Ovary (tissue), 7 donors: ENCODE measurements at regions not wholly inside any gene's neighbourhood (a gene's known extent, or its start where the extent isn't known, plus 50 kb on each side); places are given as distances from the start of the nearest gene placed in this dataset.

Experiments
- DNase-seq, 5 donors: peaks; one replicate each; pipeline ENCODE4 v3.0.0-alpha.2; 2019 to 2020
- H3K27ac ChIP-seq, 2 donors: fragments of 200-600 bp; one replicate each; pipeline versions ENCODE4 v1.5.1 to v1.8.0; 2019 to 2022
- H3K27me3 ChIP-seq: fragments of 200-600 bp; one replicate; pipeline ENCODE4 v1.8.0; 2022
- H3K36me3 ChIP-seq: fragments of 200-600 bp; sonication (generic); one replicate; pipeline ENCODE4 v1.5.1; 2019
- H3K4me1 ChIP-seq: one replicate; pipeline ENCODE4 v1.8.1; 2013; ENCODE audit warnings: mild to moderate bottlenecking, moderate library complexity; ENCODE audit not compliant: insufficient read depth
- H3K4me3 ChIP-seq: fragments of 200-600 bp; sonication (generic); one replicate; pipeline ENCODE4 v1.5.1; 2017
- H3K9me3 ChIP-seq, 2 donors: fragments of 200-600 bp in 1 of 2; sonication (generic) in 1 of 2; one replicate each; pipeline versions ENCODE4 v1.5.1 to v1.8.1; 2013 to 2019; ENCODE audit warnings: mild to moderate bottlenecking in 1 of 2, moderate library complexity in 1 of 2
- CTCF ChIP-seq, 3 donors: fragments of 450-650 bp in 2 of 3; fragments of 200-600 bp in 1 of 3; IDR thresholded peaks; one replicate each; pipeline versions ENCODE4 v1.5.1 to v1.8.0; 2016 to 2022; ENCODE audit warnings: antibody characterized with exemption in 3 of 3, mild to moderate bottlenecking in 1 of 3
- EP300 ChIP-seq: sonication (generic); formaldehyde crosslinking; IDR thresholded peaks from one replicate; pipeline ENCODE4 v1.6.1; 2017; ENCODE audit warnings: antibody characterized with exemption
- POLR2A ChIP-seq: fragments of 450-650 bp; IDR thresholded peaks from one replicate; pipeline ENCODE4 v1.6.1; 2017; ENCODE audit warnings: antibody characterized with exemption, mild to moderate bottlenecking, moderate library complexity
- WGBS, 3 donors: extraction: QIAGEN DNeasy Blood & Tissue Kit in 1 of 3; methylation state at CpG; one replicate each; pipeline versions ENCODE4 v1.1.5 to v1.1.7; 2013 to 2017; 5-methylcytosine and 5-hydroxymethylcytosine counted together
- intact Hi-C, 4 donors: fragments of 100-400 bp; cut with DNase I; formaldehyde crosslinking; loops; one replicate each; pipeline versions ENCODE4 v1.11.0 to v1.15.1; 2022 to 2023
- donor health status: DM: no; HTN: no; CAD: no; lungs with moderate emphysema.
- donor health status: DM: no; HTN: no; CAD: no.
- donor health status: Bipolar disorder and iron deficiency.
- donor health status: DM: no; HTN: no; CAD: no.
- donor health status: DM: yes; HTN: yes; CAD: no.

GRCh38 chr13:18991060-18991459 is 190.6 kb downstream of the TUBA3C start:
- H3K4me1 ChIP-seq = no peaks in the 10 kb centered on the region
- no peaks in the 10 kb centered on the region for H3K9me3 ChIP-seq
- H3K36me3 ChIP-seq = no peaks in the 10 kb centered on the region
- H3K27ac ChIP-seq = no peak overlapping the region
- no peak overlapping the region for H3K4me3 ChIP-seq
- H3K27me3 ChIP-seq = no peaks in the 10 kb centered on the region
- 86 to 95% (median 91%) methylated on average over 2 of the region's 2 CpGs for WGBS, 3 donors
- TF ChIP-seq EP300 (no peak), CTCF (IDR thresholded peaks at IDR 0.05) (no peak), POLR2A (no peak)
- intact Hi-C loops = no loop called here
- no peak for DNase-seq

- no peaks in the 10 kb centered on the region for H3K9me3 ChIP-seq
- no peak overlapping the region for H3K4me3 ChIP-seq
- DNase-seq = no peak
- no peak overlapping the region for H3K27ac ChIP-seq
- no peaks in the 10 kb centered on the region for H3K27me3 ChIP-seq
- 86 to 96% (median 95%) methylated on average over 1 of the region's 1 CpG for WGBS, 3 donors
- no peaks in the 10 kb centered on the region for H3K36me3 ChIP-seq
- intact Hi-C loops = no loop called here
- TF ChIP-seq POLR2A (no peak), EP300 (no peak), CTCF (IDR thresholded peaks at IDR 0.05) (no peak)
- no peaks in the 10 kb centered on the region for H3K4me1 ChIP-seq
Measured at GRCh38 chr13:18978447-18978846, 203.2 kb downstream of the TUBA3C start.

- 51 to 81% (median 61%) methylated on average over 5 of the region's 5 CpGs for WGBS, 3 donors
- no peak for TF ChIP-seq POLR2A
- no peak for TF ChIP-seq CTCF (IDR thresholded peaks at IDR 0.05)
- TF ChIP-seq EP300 = no peak
- Histone ChIP-seq H3K27ac (no peak overlapping the region), H3K4me3 (no peak overlapping the region), H3K9me3 (no peaks in the 10 kb centered on the region), H3K27me3 (no peaks in the 10 kb centered on the region), H3K4me1 (no peaks in the 10 kb centered on the region), H3K36me3 (no peaks in the 10 kb centered on the region)
- intact Hi-C loops = no loop called here
- DNase-seq = no peak
Measured at GRCh38 chr13:18977857-18978256, 203.8 kb downstream of the TUBA3C start.

GRCh38 chr13:18971576-18972219 is 209.9 kb downstream of the TUBA3C start:
- H3K27ac ChIP-seq = no peak overlapping the region
- H3K36me3 ChIP-seq = no peaks in the 10 kb centered on the region
- no peak for TF ChIP-seq POLR2A
- no peak for TF ChIP-seq CTCF (IDR thresholded peaks at IDR 0.05)
- no peak for TF ChIP-seq EP300
- no peaks in the 10 kb centered on the region for H3K4me1 ChIP-seq
- no peaks in the 10 kb centered on the region for H3K9me3 ChIP-seq
- intact Hi-C loops = no loop called here
- no peaks in the 10 kb centered on the region for H3K27me3 ChIP-seq
- H3K4me3 ChIP-seq = no peak overlapping the region
- DNase-seq = no peak
- WGBS, 3 donors = 68 to 69% (median 68%) methylated on average over 4 of the region's 4 CpGs
